ENCODE measurements at regions not wholly inside any gene's neighbourhood (a gene's known extent, or its start where the extent isn't known, plus 50 kb on each side); places are given as distances from the start of the nearest gene placed in this dataset.
"Not testable (repeated sequence)": the region's sequence is repeated elsewhere in the genome, so short reads cannot be mapped to it uniquely, and the experiment has no call there.

DNA sequence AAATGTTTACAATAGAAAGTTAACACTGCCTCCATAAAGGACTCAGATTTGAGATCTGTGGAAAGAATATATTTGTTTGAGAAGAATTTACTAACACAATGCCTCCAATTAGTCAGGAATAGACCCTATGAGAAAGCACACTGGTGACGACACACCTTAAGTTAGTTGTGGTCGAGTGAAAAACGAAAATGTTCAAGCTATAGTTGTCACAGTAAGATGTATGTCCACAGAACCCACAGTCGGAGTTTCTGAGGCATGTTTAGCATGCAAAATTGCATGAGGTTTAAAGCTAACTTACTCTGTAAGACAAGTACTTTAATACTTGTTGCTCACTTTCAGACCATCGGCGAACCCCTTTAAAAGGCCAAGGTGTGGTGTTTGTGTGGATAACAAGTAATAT, 69.9 kb upstream of the SIPA1L2 start:
- H3K9ac ChIP-seq (ENCODE audit: low read length) = no peak overlapping the region
- H3K27me3 ChIP-seq (ENCODE audit: control insufficient read depth, insufficient read depth, low read length) = no peaks in the 10 kb centered on the region
- no peaks in the 10 kb centered on the region for H3K36me3 ChIP-seq (ENCODE audit: control insufficient read depth, insufficient read depth, low read length)
- no peaks in the 10 kb centered on the region for H3K9me3 ChIP-seq (ENCODE audit: control insufficient read depth, low read length)
- H3K4me3 ChIP-seq (ENCODE audit: low read length) = no peak overlapping the region
- H3K4me1 ChIP-seq (ENCODE audit: control insufficient read depth, insufficient read depth, low read length) = peaks cover 11% of the 10 kb centered on the region

DNA sequence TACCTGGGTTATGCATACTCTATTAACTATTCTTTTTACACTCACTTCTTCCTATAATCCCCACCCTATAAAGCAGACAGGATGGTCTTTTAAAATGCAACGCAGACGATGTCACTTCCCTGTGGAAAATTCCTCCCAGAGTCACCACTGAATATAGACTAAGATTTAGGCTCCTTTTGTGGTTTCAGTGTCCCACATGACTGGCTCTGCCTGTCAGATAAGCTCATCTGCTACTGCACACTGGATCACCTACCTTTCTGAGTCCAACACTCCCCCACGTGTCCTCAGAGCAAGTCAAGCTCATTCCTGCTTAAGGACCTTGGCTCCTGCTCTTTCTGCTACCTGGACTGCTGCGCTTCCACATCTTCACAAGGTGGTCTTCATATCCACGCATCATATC, 73.0 kb upstream of the SIPA1L2 start:
- Histone ChIP-seq H3K27me3 (ENCODE audit: control insufficient read depth, insufficient read depth, low read length) (no peaks in the 10 kb centered on the region), H3K36me3 (ENCODE audit: control insufficient read depth, insufficient read depth, low read length) (no peaks in the 10 kb centered on the region), H3K9ac (ENCODE audit: low read length) (no peak overlapping the region), H3K4me1 (ENCODE audit: control insufficient read depth, insufficient read depth, low read length) (peaks cover 24% of the 10 kb centered on the region), H3K9me3 (ENCODE audit: control insufficient read depth, low read length) (no peaks in the 10 kb centered on the region), H3K4me3 (ENCODE audit: low read length) (no peak overlapping the region)

DNA sequence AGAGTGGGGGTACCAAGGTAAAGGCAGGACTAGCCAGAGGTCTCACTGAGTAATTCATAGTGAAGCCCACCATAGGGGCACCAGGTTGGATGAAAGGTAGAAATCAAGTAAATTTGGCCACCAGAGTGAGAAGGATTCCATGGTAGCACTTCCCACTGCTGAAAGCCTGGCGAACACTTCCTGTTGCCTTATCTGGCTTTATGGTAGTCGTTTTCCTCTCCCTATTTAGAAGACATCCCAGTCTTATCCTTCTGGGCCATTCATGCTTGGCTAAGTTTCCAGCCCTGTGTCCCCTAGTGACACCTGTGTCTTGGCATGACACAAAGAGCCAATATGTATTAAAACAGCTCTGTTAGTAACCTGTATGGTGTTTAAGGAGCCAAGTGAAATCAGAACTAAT, 74.3 kb upstream of the SIPA1L2 start:
- Histone ChIP-seq H3K36me3 (ENCODE audit: control insufficient read depth, insufficient read depth, low read length) (no peaks in the 10 kb centered on the region), H3K9ac (ENCODE audit: low read length) (no peak overlapping the region), H3K4me1 (ENCODE audit: control insufficient read depth, insufficient read depth, low read length) (peaks cover 24% of the 10 kb centered on the region), H3K4me3 (ENCODE audit: low read length) (no peak overlapping the region), H3K9me3 (ENCODE audit: control insufficient read depth, low read length) (no peaks in the 10 kb centered on the region), H3K27me3 (ENCODE audit: control insufficient read depth, insufficient read depth, low read length) (no peaks in the 10 kb centered on the region)

- Histone ChIP-seq H3K4me3 (ENCODE audit: low read length) (no peak overlapping the region), H3K4me1 (ENCODE audit: control insufficient read depth, insufficient read depth, low read length) (peaks cover 24% of the 10 kb centered on the region), H3K9ac (ENCODE audit: low read length) (no peak overlapping the region), H3K9me3 (ENCODE audit: control insufficient read depth, low read length) (no peaks in the 10 kb centered on the region), H3K27me3 (ENCODE audit: control insufficient read depth, insufficient read depth, low read length) (no peaks in the 10 kb centered on the region), H3K36me3 (ENCODE audit: control insufficient read depth, insufficient read depth, low read length) (no peaks in the 10 kb centered on the region)
Measured at GRCh38 chr1:232704694-232705680, 75.1 kb upstream of the SIPA1L2 start.

- no peaks in the 10 kb centered on the region for H3K9me3 ChIP-seq (ENCODE audit: control insufficient read depth, low read length)
- H3K27me3 ChIP-seq (ENCODE audit: control insufficient read depth, insufficient read depth, low read length) = no peaks in the 10 kb centered on the region
- peaks cover 24% of the 10 kb centered on the region for H3K4me1 ChIP-seq (ENCODE audit: control insufficient read depth, insufficient read depth, low read length)
- H3K4me3 ChIP-seq (ENCODE audit: low read length) = no peak overlapping the region
- H3K9ac ChIP-seq (ENCODE audit: low read length) = no peak overlapping the region
- no peaks in the 10 kb centered on the region for H3K36me3 ChIP-seq (ENCODE audit: control insufficient read depth, insufficient read depth, low read length)
Measured at GRCh38 chr1:232705815-232706575, 76.1 kb upstream of the SIPA1L2 start.

DNA sequence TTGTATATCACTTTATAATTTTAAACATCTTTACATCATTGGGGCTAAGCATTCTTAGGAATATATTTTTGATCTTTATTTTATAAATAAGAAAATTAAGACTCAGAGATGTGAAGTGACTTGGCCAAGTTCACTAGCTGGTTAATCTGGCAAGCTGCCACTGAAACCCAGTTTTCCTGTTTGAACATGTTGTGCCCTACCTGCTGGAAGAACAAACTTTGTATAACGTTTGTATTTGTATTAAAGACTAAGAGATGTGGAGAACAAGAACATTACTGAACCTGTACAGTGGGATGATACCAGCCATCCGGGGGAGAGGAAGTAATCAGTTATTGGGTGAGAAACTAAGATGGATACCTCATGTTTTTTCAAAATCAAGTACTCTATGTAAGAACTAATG, 77.2 kb upstream of the SIPA1L2 start:
- H3K9ac ChIP-seq (ENCODE audit: low read length) = no peak overlapping the region
- H3K36me3 ChIP-seq (ENCODE audit: control insufficient read depth, insufficient read depth, low read length) = no peaks in the 10 kb centered on the region
- no peak overlapping the region for H3K4me3 ChIP-seq (ENCODE audit: low read length)
- no peaks in the 10 kb centered on the region for H3K27me3 ChIP-seq (ENCODE audit: control insufficient read depth, insufficient read depth, low read length)
- peaks cover 24% of the 10 kb centered on the region for H3K4me1 ChIP-seq (ENCODE audit: control insufficient read depth, insufficient read depth, low read length)
- H3K9me3 ChIP-seq (ENCODE audit: control insufficient read depth, low read length) = no peaks in the 10 kb centered on the region

DNA sequence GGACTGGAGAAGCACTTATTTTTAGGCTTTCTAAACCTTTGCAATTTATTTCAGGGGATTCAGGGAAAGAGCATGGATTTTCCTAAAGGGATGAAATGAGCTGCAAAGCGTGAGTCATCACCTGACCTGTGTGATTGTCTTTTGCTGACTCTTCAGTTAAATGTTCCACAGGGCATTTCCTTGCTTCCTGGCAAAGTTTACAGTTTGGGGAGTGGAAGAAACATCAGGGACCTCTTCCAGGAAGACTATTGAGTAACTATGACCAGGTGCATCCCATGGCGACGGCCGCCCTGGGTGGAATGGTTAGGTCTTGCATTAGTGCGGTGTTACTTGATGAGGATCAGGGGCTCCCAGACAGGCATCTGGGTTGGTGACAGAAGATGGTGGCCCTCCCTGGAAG, 79.5 kb upstream of the SIPA1L2 start:
- Histone ChIP-seq H3K4me1 (ENCODE audit: control insufficient read depth, insufficient read depth, low read length) (peaks cover 16% of the 10 kb centered on the region), H3K36me3 (ENCODE audit: control insufficient read depth, insufficient read depth, low read length) (no peaks in the 10 kb centered on the region), H3K27me3 (ENCODE audit: control insufficient read depth, insufficient read depth, low read length) (no peaks in the 10 kb centered on the region), H3K9me3 (ENCODE audit: control insufficient read depth, low read length) (no peaks in the 10 kb centered on the region), H3K9ac (ENCODE audit: low read length) (no peak overlapping the region), H3K4me3 (ENCODE audit: low read length) (no peak overlapping the region)

- no peak overlapping the region for H3K4me3 ChIP-seq (ENCODE audit: low read length)
- no peaks in the 10 kb centered on the region for H3K36me3 ChIP-seq (ENCODE audit: control insufficient read depth, insufficient read depth, low read length)
- no peaks in the 10 kb centered on the region for H3K4me1 ChIP-seq (ENCODE audit: control insufficient read depth, insufficient read depth, low read length)
- H3K9ac ChIP-seq (ENCODE audit: low read length) = no peak overlapping the region
- H3K27me3 ChIP-seq (ENCODE audit: control insufficient read depth, insufficient read depth, low read length) = no peaks in the 10 kb centered on the region
- H3K9me3 ChIP-seq (ENCODE audit: control insufficient read depth, low read length) = no peaks in the 10 kb centered on the region
Measured at GRCh38 chr1:232711996-232712395, 82.1 kb upstream of the SIPA1L2 start.

- Histone ChIP-seq H3K9ac (ENCODE audit: low read length) (no peak overlapping the region), H3K4me1 (ENCODE audit: control insufficient read depth, insufficient read depth, low read length) (no peaks in the 10 kb centered on the region), H3K9me3 (ENCODE audit: control insufficient read depth, low read length) (no peaks in the 10 kb centered on the region), H3K36me3 (ENCODE audit: control insufficient read depth, insufficient read depth, low read length) (no peaks in the 10 kb centered on the region), H3K27me3 (ENCODE audit: control insufficient read depth, insufficient read depth, low read length) (no peaks in the 10 kb centered on the region), H3K4me3 (ENCODE audit: low read length) (no peak overlapping the region)
Measured at GRCh38 chr1:232713785-232714184, 83.9 kb upstream of the SIPA1L2 start.

DNA sequence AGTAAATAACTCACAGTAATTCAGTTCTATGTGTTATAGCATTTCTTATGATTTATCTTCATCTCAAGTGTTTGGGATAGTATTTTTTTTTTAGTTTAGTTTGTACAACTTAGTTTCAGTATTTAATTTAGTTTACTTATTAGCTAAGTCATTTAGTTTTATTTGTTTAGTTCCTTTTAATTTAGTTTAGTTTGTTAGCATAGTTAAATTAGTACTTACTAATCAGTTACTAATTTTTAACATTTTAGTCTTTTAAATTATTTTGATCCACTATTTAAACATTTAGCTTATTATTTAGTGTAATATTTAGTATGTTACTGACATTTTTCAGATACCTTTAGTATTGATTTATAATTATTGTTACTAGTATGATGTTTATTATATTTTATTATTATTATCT, 85.2 kb upstream of the SIPA1L2 start:
- no peaks in the 10 kb centered on the region for H3K4me1 ChIP-seq (ENCODE audit: control insufficient read depth, insufficient read depth, low read length)
- H3K4me3 ChIP-seq (ENCODE audit: low read length) = no peak overlapping the region
- H3K27me3 ChIP-seq (ENCODE audit: control insufficient read depth, insufficient read depth, low read length) = no peaks in the 10 kb centered on the region
- H3K9me3 ChIP-seq (ENCODE audit: control insufficient read depth, low read length) = no peaks in the 10 kb centered on the region
- no peaks in the 10 kb centered on the region for H3K36me3 ChIP-seq (ENCODE audit: control insufficient read depth, insufficient read depth, low read length)
- H3K9ac ChIP-seq (ENCODE audit: low read length) = no peak overlapping the region

DNA sequence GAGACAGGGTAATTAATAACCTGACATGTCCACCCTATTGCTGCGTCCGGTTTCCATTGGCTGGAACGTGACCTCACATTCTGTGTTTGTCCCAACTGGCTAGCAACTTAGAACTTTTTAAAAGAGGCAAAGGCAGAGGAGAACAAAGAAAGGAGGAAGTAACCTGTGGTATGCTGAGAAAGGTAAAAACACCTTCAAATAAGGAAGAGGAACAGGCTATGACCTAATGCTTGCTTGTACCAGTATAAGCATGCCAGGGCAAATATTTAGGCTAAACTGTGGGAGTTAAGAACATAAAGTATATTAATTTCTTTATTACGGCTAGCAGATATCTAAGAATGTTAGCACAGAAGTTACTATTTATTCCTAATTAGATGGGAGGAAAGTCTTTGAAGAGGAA, 87.3 kb upstream of the MAP10 start:
- not testable (repeated sequence) for H3K4me1 ChIP-seq (ENCODE audit: control insufficient read depth, insufficient read depth, low read length); H3K4me3 ChIP-seq (ENCODE audit: low read length); H3K9me3 ChIP-seq (ENCODE audit: control insufficient read depth, low read length); H3K36me3 ChIP-seq (ENCODE audit: control insufficient read depth, insufficient read depth, low read length); H3K27me3 ChIP-seq (ENCODE audit: control insufficient read depth, insufficient read depth, low read length); H3K9ac ChIP-seq (ENCODE audit: low read length)
